HG03565 (cell line): ENCODE measurements at regions not wholly inside any gene's neighbourhood (a gene's known extent, or its start where the extent isn't known, plus 50 kb on each side); places are given as distances from the start of the nearest gene placed in this dataset.
"Not testable (repeated sequence)": the region's sequence is repeated elsewhere in the genome, so short reads cannot be mapped to it uniquely, and the experiment has no call there.

ENCODE experiments used
- ATAC-seq: cut with Tn5 transposase; IDR thresholded peaks from one replicate; pipeline ENCODE4 v1.9.1; 2021; ENCODE audit warnings: mild to moderate bottlenecking, moderate library complexity; ENCODE audit not compliant: unreplicated experiment

DNA sequence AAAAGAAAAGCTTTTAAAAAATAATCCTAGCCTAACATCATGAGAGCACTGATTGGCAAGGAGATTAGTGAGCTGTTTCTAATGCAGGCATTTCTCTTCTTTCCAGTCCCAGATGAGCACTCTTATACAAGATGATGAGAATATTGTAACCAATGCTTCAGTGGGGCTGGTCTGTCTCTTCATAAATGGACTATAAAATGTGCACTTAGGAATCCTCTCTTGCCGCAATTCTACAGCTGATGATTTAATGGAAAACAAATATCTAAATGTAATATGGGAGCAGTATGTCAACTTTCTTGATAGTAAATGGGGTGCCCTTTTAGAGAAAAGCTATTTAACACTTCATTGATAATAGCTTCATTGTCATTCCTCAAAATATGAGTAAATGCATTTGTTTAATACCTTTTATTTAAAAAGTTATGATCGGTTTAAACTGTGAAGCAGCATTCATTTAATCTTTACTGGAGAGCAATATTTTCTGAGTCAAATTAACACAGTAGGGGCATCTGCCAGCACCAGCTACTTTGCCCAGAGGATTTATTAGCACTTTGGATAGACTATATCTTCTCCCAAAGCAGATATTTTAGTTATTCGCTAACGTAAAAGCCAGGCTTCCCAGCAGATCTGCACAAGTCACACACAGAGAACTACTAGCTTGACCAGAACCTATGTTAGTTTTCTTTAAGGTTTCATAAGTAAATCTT is 985.9 kb downstream of the DIPK2A start:
- no peak for ATAC-seq

GRCh38 chr3:144963810-144964209 is 992.2 kb downstream of the DIPK2A start:
- ATAC-seq = no peak

GRCh38 chr3:144966560-144966959 is 994.9 kb downstream of the DIPK2A start:
- no peak for ATAC-seq

DNA sequence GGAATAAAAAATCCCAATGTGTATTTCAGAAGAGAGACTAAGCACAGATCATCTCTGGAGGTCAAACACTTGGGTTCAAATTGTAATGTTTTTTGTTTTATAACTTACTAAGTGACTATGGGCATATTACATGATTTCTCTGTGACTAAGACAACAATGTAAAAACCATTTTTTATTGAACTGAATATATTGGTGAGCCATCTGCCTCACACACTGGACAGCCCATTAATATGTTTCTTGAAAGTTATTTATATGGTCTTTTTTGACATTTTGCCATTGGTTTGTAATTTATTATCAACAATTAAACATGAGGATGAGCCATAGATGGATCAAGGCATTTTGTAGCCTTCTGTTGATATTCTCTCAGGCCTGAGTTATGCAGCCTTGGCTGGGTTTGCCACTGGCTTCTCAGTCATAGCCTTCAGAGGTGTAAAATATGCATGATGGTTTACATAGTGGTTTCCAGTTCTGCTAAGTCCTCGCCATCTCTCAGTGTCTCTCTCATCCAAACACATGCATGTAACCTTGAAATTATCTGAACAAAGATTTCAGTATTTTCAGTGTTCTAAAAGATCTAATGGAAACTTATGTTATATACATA is 997.2 kb downstream of the DIPK2A start:
- no peak for ATAC-seq

GRCh38 chr3:144984481-144984880 is 1012.9 kb downstream of the DIPK2A start:
- not testable (repeated sequence) for ATAC-seq

- ATAC-seq = no peak
Observed at GRCh38 chr3:144989807-144990206, 1018.2 kb downstream of the DIPK2A start.

- no peak for ATAC-seq
Observed at GRCh38 chr3:144995856-144996255, 1024.2 kb downstream of the DIPK2A start.

GRCh38 chr3:145005427-145005826 is 1033.8 kb downstream of the DIPK2A start:
- ATAC-seq = no peak

DNA sequence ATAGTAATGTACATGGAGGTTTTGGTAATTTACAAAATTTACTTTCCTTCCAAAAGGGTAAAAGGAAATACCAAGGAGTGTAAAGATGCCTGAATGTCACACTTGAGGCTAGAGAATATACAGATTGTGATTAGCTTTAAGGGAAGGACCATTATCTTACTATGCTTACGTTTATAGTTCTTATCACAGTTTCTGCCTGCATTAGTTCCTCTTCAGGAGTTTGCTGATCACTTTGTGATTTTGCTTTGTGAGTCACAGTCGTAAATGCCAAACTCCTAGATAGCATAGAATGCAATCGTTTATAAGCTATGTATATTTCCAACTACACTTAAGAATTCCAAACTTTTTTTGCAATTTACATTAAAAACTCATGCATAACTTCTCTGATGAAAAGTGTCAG is 1034.6 kb downstream of the DIPK2A start:
- no peak for ATAC-seq

DNA sequence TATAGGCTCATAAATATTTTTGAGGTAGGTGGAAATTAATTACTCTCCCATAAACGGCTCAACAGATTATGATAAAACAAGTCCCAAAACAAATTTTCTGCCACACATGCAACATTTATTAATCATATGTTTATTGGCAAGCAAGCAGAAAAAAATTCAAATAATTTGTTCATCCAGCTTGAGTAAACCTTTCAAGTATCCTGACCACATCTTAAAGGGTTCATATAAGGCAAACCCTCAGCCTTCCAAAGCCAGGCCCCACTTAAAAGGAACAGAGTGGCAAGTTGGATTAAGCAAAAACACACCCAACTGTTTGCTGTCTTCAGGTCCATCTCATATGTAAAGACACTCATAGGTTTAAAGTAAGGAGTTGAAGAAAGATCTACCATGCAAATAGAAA is 1042.3 kb downstream of the DIPK2A start:
- no peak for ATAC-seq

DNA sequence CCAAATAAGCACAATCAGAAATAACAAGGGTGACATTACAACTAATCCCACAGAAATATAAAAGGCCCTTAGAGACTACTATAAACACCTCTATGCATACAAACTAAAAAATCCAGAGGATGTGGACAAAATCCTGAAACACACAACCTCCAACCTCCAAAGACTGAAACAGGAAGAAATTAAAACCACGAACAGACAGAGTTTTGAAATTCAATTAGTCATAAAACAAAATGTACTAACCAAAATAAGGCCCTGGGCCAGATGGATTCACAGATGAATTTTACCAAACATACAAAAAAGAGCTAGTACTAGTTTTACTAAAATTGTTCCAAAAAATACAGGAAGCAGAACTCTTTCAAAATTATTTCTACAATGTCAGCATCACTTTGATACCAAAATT is 1043.6 kb downstream of the DIPK2A start:
- no peak for ATAC-seq

- ATAC-seq = no peak
Observed at GRCh38 chr3:145017959-145018358, 1046.3 kb downstream of the DIPK2A start.

DNA sequence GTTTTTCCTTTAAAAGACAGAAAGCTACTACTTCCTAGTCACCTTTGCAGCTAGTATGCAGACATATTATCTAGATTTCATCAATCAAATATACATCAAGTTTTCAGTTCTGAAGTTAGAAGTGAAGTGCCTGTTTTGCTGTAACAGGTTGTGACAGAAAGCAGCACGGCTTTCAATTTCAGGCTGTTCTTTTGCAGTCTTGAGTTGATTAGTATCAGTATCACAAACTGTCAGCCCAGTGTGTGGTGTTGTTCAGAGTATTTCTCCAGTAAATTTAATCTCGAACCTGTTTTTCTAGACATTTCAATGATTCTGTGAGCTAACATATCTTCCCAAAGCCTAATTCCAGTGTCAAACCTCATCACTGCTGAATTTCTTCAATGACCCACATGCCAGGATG is 1050.8 kb downstream of the DIPK2A start:
- ATAC-seq = no peak

GRCh38 chr3:145024700-145025099 is 1053.1 kb downstream of the DIPK2A start:
- ATAC-seq = no peak

DNA sequence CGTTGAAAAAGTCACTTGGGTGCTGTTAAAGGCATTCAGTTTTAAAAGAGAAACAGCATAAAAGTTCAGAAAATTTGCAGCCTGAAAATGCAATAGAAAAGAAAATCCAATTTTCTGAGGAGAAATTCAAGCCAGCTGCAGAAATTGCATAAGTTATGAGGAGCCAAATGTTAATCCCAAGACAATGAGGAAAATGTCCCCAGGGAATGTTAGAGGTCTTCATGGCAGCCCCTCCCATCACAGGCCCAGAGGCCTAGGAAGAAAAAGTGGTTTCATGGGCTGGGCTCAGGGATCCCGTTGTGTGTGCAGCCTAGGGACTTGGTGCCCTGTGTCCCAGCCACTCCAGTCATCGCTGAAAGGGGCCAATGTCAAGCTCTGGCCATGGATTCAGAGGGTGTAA is 1055.6 kb downstream of the DIPK2A start:
- ATAC-seq = not testable (repeated sequence)

DNA sequence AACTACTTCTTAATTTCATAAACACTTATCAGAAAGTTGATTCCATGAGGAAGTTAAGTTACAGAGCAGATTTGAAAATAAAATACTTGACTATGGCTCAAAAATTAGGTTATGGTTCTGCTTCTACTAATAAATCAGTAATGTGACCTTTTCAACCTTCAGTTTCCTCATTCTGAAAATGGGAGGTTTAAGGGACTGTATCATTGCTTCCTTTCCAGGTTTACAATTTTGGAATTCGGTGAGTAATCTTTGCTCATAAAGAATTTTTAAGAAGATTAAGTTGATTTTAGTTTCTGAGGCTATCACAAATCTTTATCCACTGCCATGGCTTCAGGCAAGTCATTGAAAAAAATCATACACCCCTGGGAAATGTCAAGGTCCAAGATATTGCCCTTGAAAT is 1061.2 kb downstream of the DIPK2A start:
- no peak for ATAC-seq

- no peak for ATAC-seq
Observed at GRCh38 chr3:145035682-145036081, 1064.1 kb downstream of the DIPK2A start.

- ATAC-seq = not testable (repeated sequence)
Observed at GRCh38 chr3:145054055-145054454, 1082.4 kb downstream of the DIPK2A start.

DNA sequence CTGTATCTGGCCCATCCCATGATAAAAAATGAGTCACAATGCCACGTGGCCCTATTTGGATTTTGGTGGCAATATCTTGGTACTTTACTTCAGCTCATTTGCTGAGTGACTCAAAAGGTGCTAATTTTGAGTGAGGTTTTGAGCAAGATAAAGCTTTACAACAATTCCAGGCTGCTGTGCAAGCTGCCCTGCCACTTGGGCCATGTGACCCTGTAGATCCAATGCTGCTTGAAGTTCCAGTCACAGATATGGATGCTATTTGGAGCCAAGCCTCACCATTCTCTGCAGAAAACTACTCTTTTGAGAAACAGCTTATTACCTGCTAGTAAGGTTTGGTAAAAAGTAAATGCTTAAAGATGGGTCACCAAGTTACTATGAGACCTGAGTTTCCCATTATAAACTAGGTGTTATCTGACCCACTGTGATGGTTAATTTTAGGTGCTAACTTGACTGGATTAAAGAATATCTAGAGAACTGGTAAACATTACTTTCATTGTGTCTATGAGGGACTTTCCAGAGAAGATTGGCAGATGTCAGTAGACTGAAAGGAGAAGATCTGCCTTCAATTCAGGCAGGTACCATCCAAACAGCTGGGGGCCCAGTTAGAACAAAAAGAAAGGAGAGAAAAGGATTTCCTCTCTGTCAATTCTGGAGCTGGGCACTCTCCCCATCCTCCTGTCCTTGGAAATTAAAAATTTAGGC is 1083.9 kb downstream of the DIPK2A start:
- ATAC-seq = no peak

DNA sequence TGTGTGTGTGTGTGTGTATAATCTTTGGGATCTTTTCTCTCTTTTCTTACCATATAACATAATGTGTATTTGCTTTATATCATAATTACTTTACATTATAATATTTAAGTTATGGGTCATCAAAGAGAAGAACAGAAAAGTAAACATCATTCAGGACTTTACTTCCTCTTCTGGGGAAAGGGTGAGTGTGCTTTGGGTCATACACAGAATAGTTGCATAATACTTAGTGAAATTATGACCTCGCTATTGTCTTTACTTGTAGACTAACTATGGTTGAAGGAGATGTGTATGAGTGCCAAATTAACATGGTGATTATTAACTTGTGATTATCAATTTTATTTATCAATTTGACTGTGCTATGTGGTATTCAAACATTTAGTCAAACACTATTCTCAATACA is 1086.9 kb downstream of the DIPK2A start:
- ATAC-seq = no peak

DNA sequence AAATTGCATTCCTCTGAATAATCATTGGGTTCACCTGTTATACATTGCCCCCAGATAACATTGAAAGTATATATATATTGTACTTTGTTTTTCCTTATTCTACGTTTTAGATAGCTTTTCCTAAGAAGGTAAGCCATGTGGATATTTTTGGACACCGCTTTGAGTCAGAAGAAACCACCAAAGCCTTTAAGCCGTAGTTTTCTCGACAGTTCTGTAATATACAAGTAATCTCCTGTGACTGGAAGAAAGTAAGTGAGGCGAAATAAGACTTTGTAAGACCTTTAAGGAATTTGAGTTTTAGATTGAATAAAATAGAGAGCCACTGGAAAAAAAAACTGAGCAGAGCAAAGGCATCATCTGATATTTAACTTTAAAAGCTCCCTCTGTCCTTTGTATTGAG is 1092.0 kb downstream of the DIPK2A start:
- ATAC-seq = no peak

DNA sequence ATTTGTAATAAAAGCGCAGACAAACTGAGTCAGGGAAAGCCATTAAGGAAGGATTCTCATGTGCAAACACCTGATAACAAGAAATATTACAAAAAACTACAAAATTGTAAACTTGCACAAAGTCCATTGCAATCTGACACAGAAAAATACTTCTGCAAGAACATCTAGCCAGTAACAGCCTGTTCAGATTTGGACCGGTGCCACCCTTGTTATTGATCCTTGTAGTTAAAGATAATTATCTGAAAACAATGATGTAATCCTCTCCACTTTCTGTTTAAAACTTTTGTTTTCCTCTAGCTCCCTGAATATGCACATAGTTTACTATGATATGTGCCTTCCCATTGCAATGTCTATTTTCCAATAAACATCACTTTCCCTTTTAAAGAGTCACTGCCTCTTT is 1090.2 kb downstream of the PLOD2 start:
- no peak for ATAC-seq
